T-helper 1 cell (primary cell): ENCODE measurements at regions not wholly inside any gene's neighbourhood (a gene's known extent, or its start where the extent isn't known, plus 50 kb on each side); places are given as distances from the start of the nearest gene placed in this dataset.

Source experiments
- DNase-seq, 5 donors: peaks; one replicate each; pipeline ENCODE4 v3.0.0-alpha.2; 2012 to 2020

GRCh38 chr11:31956310-31956709 is 134.6 kb upstream of the RCN1 start:
- DNase-seq: no peak

- no peak for DNase-seq
These were observed 135.0 kb upstream of the RCN1 start for GRCh38 chr11:31955838-31956237.

- no peak for DNase-seq
These were observed 137.0 kb upstream of the RCN1 start for GRCh38 chr11:31953803-31954327.

GRCh38 chr11:31949733-31950200 is 138.6 kb upstream of the PAX6 start:
- peak in 1 of 5 donors; percentile 34 for DNase-seq

- DNase-seq: no peak
These were observed 135.9 kb upstream of the PAX6 start for GRCh38 chr11:31947051-31947450.

- DNase-seq: peak in 1 of 5 donors; percentile 31
These were observed 132.1 kb upstream of the PAX6 start for GRCh38 chr11:31943056-31943780.

GRCh38 chr11:31940371-31941037 is 129.4 kb upstream of the PAX6 start:
- no peak for DNase-seq

GRCh38 chr11:31939004-31939403 is 127.9 kb upstream of the PAX6 start:
- DNase-seq: no peak

GRCh38 chr11:31936312-31936711 is 125.2 kb upstream of the PAX6 start:
- DNase-seq: no peak

GRCh38 chr11:31932879-31933278 is 121.8 kb upstream of the PAX6 start:
- no peak for DNase-seq

- no peak for DNase-seq
These were observed 116.9 kb upstream of the PAX6 start for GRCh38 chr11:31927982-31928381.

GRCh38 chr11:31926816-31927528 is 115.8 kb upstream of the PAX6 start:
- no peak for DNase-seq

GRCh38 chr11:31926106-31926505 is 115.0 kb upstream of the PAX6 start:
- DNase-seq: no peak

GRCh38 chr11:31922450-31922849 is 111.3 kb upstream of the PAX6 start:
- no peak for DNase-seq

GRCh38 chr11:31921081-31921480 is 110.0 kb upstream of the PAX6 start:
- no peak for DNase-seq

GRCh38 chr11:31919175-31919574 is 108.1 kb upstream of the PAX6 start:
- DNase-seq: no peak

- DNase-seq: no peak
These were observed 104.7 kb upstream of the PAX6 start for GRCh38 chr11:31915867-31916266.

- DNase-seq: no peak
These were observed 102.9 kb upstream of the PAX6 start for GRCh38 chr11:31913985-31914384.

- DNase-seq: no peak
These were observed 101.7 kb upstream of the PAX6 start for GRCh38 chr11:31912808-31913207.

GRCh38 chr11:31910950-31911576 is 99.9 kb upstream of the PAX6 start:
- no peak for DNase-seq

GRCh38 chr11:31903225-31904074 is 92.3 kb upstream of the PAX6 start:
- no peak for DNase-seq

GRCh38 chr11:31902706-31903105 is 91.6 kb upstream of the PAX6 start:
- no peak for DNase-seq
